ENCODE measurements at regions not wholly inside any gene's neighbourhood (a gene's known extent, or its start where the extent isn't known, plus 50 kb on each side); places are given as distances from the start of the nearest gene placed in this dataset.

DNA sequence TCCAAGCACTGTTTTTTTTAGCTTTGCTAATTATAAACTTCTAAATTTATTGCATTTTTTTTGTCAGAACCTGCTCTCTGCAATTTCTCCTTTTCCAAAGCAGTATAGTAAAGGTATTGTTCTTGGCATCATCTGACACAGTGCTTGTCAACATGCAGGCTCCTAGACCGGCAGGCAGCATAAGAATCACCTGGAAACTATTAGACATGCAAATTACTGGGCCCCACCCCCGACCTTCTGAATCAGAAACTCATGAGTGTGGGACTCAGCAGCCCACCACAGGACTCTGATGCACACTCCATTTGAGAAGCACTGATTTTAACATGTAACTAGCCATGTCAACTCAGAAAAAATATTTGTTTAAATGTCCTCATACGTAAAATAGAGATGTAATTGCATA lies 551.1 kb upstream of the CELF4 start:
- no peak for DNase-seq (ENCODE audit: extremely low read depth, insufficient read length)
- H3K36me3 ChIP-seq (ENCODE audit: control insufficient read depth, insufficient read depth, low read length): no peaks in the 10 kb centered on the region
- H3K4me3 ChIP-seq (replicated peaks; ENCODE audit: low read depth, low read length): no peak overlapping the region
- H3K27me3 ChIP-seq (replicated peaks; ENCODE audit: control insufficient read depth, insufficient read depth, low read length): no peaks in the 10 kb centered on the region
- TF ChIP-seq, protein P1, sequence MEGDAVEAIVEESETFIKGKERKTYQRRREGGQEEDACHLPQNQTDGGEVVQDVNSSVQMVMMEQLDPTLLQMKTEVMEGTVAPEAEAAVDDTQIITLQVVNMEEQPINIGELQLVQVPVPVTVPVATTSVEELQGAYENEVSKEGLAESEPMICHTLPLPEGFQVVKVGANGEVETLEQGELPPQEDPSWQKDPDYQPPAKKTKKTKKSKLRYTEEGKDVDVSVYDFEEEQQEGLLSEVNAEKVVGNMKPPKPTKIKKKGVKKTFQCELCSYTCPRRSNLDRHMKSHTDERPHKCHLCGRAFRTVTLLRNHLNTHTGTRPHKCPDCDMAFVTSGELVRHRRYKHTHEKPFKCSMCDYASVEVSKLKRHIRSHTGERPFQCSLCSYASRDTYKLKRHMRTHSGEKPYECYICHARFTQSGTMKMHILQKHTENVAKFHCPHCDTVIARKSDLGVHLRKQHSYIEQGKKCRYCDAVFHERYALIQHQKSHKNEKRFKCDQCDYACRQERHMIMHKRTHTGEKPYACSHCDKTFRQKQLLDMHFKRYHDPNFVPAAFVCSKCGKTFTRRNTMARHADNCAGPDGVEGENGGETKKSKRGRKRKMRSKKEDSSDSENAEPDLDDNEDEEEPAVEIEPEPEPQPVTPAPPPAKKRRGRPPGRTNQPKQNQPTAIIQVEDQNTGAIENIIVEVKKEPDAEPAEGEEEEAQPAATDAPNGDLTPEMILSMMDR (IDR thresholded peaks at IDR 0.05; ENCODE audit: insufficient read depth, low read length, poor library complexity, severe bottlenecking): no peak

DNA sequence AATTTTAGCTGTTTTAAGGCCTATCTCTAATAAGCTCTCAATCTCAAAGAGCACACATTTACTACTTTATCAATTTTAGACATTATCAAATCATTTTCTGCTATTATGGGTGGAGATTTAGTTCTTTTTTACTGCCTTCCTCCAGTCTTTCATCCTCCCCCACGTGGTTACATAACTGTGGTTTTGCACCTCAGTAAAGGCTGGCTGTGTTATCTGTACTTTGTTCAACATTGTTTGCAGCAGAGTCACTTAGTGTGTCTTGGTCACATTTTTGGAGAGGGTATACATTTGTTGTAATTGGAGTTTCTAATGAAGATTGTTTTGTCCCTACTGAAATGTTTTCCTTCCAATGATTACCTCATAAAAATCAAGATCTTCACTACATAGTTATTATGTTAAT lies 549.6 kb upstream of the CELF4 start:
- Histone ChIP-seq H3K36me3 (ENCODE audit: control insufficient read depth, insufficient read depth, low read length) (no peaks in the 10 kb centered on the region), H3K4me3 (replicated peaks; ENCODE audit: low read depth, low read length) (no peak overlapping the region), H3K27me3 (replicated peaks; ENCODE audit: control insufficient read depth, insufficient read depth, low read length) (no peaks in the 10 kb centered on the region)
- DNase-seq (ENCODE audit: extremely low read depth, insufficient read length): no peak
- TF ChIP-seq, protein P1 (IDR thresholded peaks at IDR 0.05; ENCODE audit: insufficient read depth, low read length, poor library complexity, severe bottlenecking): no peak

DNA sequence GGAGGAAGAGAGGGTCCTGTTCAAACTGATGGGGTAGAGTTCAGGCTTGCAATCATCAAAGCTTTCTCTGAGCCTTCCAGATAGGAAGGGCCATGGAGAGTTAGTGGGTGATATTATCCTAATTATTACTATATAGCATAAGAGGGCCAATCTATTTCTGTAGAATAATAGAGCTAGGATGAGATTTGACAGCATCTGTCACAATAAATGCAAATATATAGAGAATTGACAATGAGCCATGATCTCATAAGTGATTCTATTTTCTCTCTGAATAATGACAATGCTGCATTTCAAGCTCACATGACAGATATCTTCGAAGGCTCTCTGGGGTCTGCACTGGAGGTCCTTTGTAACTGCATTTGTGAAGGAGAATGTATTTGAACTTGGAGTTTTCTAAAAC lies 521.9 kb upstream of the CELF4 start:
- no peaks in the 10 kb centered on the region for H3K36me3 ChIP-seq (ENCODE audit: control insufficient read depth, insufficient read depth, low read length)
- TF ChIP-seq, protein P1 (IDR thresholded peaks at IDR 0.05; ENCODE audit: insufficient read depth, low read length, poor library complexity, severe bottlenecking): no peak
- no peak overlapping the region for H3K4me3 ChIP-seq (replicated peaks; ENCODE audit: low read depth, low read length)
- DNase-seq (ENCODE audit: extremely low read depth, insufficient read length): no peak
- no peaks in the 10 kb centered on the region for H3K27me3 ChIP-seq (replicated peaks; ENCODE audit: control insufficient read depth, insufficient read depth, low read length)

DNA sequence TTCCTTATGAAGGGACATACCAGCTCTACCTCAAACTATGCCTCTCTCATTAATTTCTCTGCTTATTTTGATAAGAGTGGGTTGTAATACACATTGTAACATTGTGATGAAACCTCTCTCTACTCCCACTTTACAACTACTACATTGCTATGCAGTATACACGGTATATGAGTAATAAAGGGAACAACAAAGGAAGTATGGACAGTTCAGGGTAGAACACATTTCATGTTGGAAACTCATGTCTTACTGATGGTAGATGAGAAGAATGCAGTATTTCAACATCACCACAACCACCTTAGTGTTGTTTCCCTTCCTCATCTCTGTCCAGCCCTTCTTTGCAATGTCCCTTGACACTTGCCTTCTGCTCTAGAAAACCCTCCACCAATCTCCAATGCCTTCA lies 515.9 kb upstream of the CELF4 start:
- no peak overlapping the region for H3K4me3 ChIP-seq (replicated peaks; ENCODE audit: low read depth, low read length)
- H3K36me3 ChIP-seq (ENCODE audit: control insufficient read depth, insufficient read depth, low read length): no peaks in the 10 kb centered on the region
- TF ChIP-seq, protein P1 (IDR thresholded peaks at IDR 0.05; ENCODE audit: insufficient read depth, low read length, poor library complexity, severe bottlenecking): no peak
- no peaks in the 10 kb centered on the region for H3K27me3 ChIP-seq (replicated peaks; ENCODE audit: control insufficient read depth, insufficient read depth, low read length)
- no peak for DNase-seq (ENCODE audit: extremely low read depth, insufficient read length)

DNA sequence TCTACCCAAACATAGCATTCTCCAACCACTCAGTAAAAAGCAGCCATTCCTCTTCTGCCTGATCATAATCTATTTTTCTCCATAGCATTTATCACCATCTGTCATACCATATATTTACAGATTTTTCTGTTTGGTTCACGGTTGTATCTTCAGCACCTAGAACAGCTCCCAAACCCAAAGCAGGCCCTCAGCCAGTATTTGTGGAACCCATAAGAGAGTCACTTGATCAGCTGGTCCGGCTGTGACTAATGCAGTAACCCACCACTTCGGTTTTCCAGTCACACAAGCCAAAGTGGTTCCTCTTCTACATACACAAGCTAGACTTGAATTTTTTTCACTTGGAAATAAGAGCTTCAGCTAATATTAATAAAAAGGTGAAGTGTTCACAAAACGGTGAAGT lies 511.6 kb upstream of the CELF4 start:
- TF ChIP-seq, protein P1 (IDR thresholded peaks at IDR 0.05; ENCODE audit: insufficient read depth, low read length, poor library complexity, severe bottlenecking): no peak
- H3K36me3 ChIP-seq (ENCODE audit: control insufficient read depth, insufficient read depth, low read length): no peaks in the 10 kb centered on the region
- no peak for DNase-seq (ENCODE audit: extremely low read depth, insufficient read length)
- no peaks in the 10 kb centered on the region for H3K27me3 ChIP-seq (replicated peaks; ENCODE audit: control insufficient read depth, insufficient read depth, low read length)
- no peak overlapping the region for H3K4me3 ChIP-seq (replicated peaks; ENCODE audit: low read depth, low read length)

DNA sequence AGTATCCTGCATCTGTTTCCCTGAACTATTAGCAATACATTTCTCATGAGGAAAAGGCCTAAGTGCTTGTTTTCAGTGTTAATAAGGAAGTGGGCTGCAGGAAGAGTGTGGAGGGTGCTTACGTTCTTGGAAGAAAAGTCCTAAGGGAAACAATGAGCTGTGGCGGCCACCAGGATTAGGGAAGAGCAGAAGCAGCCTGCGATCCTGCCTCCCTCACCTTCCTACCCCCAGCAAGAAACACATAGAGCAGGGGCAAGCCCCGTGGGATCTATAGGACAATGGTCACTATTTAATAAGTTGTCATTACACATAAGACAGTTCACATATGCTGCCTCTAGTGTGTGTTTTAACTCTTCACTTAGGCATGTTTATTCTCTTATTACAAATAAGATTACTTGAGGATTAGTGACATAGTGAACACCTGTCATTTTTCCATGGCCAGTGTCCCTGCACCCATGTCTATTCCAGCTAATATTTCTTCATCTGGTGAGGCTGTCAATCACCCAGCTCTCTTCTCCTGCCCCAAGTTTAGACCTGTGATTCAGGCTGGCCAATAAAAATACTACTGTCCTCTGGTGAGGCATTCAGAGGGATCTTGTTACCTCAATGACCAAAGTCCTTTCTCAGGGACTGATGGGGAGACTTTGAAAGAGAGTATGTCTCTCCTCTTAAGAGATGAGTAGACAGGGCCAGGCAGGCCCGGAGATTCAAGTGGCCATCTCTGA lies 510.9 kb upstream of the CELF4 start:
- DNase-seq (ENCODE audit: extremely low read depth, insufficient read length): no peak
- Histone ChIP-seq H3K27me3 (replicated peaks; ENCODE audit: control insufficient read depth, insufficient read depth, low read length) (no peaks in the 10 kb centered on the region), H3K4me3 (replicated peaks; ENCODE audit: low read depth, low read length) (no peak overlapping the region), H3K36me3 (ENCODE audit: control insufficient read depth, insufficient read depth, low read length) (no peaks in the 10 kb centered on the region)
- TF ChIP-seq, protein P1 (IDR thresholded peaks at IDR 0.05; ENCODE audit: insufficient read depth, low read length, poor library complexity, severe bottlenecking): no peak

All from GM06990 (cell line).